ENCODE measurements at regions not wholly inside any gene's neighbourhood (a gene's known extent, or its start where the extent isn't known, plus 50 kb on each side); places are given as distances from the start of the nearest gene placed in this dataset.
"Not testable (repeated sequence)": the region's sequence is repeated elsewhere in the genome, so short reads cannot be mapped to it uniquely, and the experiment has no call there.

DNA sequence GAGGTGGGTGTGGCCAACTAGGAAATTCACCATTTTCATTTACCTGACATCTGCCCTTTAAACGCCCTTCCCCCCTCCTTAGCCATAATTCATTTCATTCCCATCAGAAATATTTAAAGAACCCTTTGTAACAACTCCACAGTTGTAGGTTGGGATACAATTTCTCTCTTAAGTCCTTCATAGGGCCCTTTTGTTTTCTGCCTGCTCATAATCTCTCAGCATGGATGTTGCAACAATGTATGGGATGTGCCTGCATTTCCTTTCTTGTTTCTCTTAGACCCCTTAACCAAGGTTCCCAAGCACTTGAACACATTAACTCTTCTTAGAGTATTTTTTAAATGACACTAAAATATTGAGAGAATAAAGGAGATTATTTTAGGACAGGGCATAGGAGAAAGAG is 51.7 kb upstream of the MYO10 start:
- TF ChIP-seq, protein P1, sequence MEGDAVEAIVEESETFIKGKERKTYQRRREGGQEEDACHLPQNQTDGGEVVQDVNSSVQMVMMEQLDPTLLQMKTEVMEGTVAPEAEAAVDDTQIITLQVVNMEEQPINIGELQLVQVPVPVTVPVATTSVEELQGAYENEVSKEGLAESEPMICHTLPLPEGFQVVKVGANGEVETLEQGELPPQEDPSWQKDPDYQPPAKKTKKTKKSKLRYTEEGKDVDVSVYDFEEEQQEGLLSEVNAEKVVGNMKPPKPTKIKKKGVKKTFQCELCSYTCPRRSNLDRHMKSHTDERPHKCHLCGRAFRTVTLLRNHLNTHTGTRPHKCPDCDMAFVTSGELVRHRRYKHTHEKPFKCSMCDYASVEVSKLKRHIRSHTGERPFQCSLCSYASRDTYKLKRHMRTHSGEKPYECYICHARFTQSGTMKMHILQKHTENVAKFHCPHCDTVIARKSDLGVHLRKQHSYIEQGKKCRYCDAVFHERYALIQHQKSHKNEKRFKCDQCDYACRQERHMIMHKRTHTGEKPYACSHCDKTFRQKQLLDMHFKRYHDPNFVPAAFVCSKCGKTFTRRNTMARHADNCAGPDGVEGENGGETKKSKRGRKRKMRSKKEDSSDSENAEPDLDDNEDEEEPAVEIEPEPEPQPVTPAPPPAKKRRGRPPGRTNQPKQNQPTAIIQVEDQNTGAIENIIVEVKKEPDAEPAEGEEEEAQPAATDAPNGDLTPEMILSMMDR (IDR thresholded peaks at IDR 0.05; ENCODE audit: extremely low read depth, insufficient read depth, missing control alignments), result no peak
- no peak for DNase-seq (ENCODE audit: low spot score)

DNA sequence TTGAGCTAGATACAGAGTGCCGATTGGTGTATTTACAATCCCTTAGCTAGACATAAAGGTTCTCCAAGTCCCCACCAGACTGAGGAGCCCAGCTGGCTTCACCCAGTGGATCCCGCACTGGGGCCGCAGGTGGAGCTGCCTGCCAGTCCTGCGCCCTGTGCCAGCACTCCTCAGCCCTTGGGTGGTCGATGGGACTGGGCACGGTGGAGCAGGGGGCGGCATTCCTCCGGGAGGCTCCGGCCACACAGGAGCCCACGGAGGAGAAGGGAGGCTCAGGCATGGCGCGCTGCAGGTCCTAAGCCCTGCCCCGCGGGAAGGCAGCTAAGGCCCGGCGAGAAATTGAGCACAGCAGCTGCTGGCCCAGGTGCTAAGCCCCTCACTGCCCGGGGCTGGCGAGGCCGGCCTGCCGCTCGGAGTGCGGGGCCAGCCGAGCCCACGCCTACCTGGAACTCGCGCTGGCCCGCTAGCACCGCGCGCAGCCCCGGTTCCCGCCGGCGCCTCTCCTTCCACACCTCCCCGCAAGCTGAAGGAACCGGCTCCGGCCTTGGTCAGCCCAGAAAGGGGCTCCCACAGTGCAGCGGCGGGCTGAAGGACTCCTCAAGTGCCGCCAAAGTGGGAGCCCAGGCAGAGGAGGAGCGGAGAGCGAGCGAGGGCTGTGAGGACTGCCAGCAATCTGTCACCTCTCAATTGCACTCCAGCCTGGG is 54.9 kb upstream of the MYO10 start:
- DNase-seq (ENCODE audit: low spot score); in situ Hi-C loops (cut with MboI; ENCODE audit: low pct_unique_long_range_greater_than_20kb, low sequenced_read_pairs, unreplicated experiment): not testable (repeated sequence)

More for the DNA sequence above, 51.7 kb upstream of the MYO10 start:
- in situ Hi-C loops (cut with MboI; ENCODE audit: low pct_unique_long_range_greater_than_20kb, low sequenced_read_pairs, unreplicated experiment), result no loop called here

DNA sequence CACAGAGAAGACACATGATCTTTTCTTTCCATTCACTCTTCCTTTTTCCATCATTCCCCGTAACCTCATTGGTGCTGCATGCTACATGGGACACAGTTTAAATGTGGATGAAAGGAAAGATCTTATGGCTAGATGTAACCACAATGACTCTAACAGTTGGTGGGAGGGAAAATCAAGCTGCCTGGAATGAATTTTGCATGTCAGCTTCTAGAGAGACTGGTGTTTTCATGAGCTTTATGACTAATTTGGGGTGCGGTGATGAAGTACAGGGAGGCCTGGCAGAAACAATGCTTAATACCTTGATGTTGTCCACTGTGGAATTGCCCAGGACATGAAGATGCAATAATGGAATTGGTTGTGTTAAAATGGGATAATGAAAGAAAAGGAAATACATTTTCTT is 55.9 kb upstream of the MYO10 start:
- in situ Hi-C loops (cut with MboI; ENCODE audit: low pct_unique_long_range_greater_than_20kb, low sequenced_read_pairs, unreplicated experiment), result no loop called here
- TF ChIP-seq, protein P1 (IDR thresholded peaks at IDR 0.05; ENCODE audit: extremely low read depth, insufficient read depth, missing control alignments), result no peak
- no peak for DNase-seq (ENCODE audit: low spot score)

DNA sequence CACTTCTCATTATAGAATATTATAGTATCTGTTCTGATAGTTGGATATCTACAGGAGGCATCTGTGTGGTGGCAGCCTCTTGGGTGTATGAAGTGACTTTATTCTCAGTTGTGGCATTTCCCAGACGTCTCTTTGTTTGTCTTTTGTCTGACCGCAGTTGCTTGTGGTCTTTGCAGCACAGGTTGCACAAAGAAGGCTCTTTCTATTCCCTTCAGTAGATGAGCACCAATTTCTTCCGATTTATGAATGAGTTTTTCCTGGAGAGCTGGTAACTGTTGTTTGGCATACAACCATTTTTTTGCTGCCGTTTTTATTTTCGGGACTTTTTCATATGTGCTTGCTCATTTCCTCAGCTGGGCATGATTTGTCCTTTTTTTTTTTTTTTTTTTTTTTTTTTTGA is 56.4 kb upstream of the MYO10 start:
- DNase-seq (ENCODE audit: low spot score), result no peak
- in situ Hi-C loops (cut with MboI; ENCODE audit: low pct_unique_long_range_greater_than_20kb, low sequenced_read_pairs, unreplicated experiment), result no loop called here
- TF ChIP-seq, protein P1 (IDR thresholded peaks at IDR 0.05; ENCODE audit: extremely low read depth, insufficient read depth, missing control alignments), result no peak

DNA sequence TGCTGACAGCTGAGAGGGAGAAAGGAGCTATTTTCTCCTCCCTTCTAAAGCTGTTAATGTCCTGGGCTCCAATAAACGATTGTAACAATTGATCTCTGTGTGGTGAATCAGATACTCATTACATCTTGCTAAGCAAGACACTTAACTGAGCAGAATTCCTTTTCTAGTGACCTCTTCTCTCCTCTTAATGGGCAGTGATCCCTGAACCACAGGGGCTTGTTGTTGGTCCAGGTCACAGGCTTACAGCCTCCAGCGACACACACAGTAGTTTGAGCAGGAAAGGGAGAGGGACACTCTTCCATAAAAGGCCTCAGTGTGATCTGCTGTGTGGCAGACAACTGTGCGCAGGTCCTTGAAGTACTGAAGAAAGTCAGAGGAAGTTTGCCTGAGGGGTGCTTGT is 58.5 kb upstream of the MYO10 start:
- no peak for DNase-seq (ENCODE audit: low spot score)
- TF ChIP-seq, protein P1 (IDR thresholded peaks at IDR 0.05; ENCODE audit: extremely low read depth, insufficient read depth, missing control alignments), result no peak
- in situ Hi-C loops (cut with MboI; ENCODE audit: low pct_unique_long_range_greater_than_20kb, low sequenced_read_pairs, unreplicated experiment), result no loop called here

DNA sequence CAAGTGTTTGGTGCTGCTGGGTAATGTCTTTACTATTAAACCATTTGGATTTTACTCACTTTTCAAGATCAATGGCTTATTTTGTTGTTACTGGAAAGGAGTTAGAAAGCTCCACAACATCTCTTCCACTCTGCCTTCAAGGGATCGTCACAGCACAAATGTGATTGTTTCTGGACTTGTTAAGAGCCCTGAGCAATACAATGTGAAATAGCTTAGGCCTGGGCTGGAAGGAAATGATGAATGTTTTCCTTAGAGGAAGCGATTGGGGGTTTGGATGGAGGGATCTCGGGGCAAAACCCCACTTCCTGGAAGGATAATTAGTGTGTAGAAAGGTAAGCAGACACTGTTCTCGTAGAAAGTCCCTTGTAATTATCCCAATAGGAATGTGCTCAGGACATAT is 59.3 kb upstream of the MYO10 start:
- DNase-seq (ENCODE audit: low spot score), result no peak
- in situ Hi-C loops (cut with MboI; ENCODE audit: low pct_unique_long_range_greater_than_20kb, low sequenced_read_pairs, unreplicated experiment), result no loop called here
- TF ChIP-seq, protein P1 (IDR thresholded peaks at IDR 0.05; ENCODE audit: extremely low read depth, insufficient read depth, missing control alignments), result no peak

DNA sequence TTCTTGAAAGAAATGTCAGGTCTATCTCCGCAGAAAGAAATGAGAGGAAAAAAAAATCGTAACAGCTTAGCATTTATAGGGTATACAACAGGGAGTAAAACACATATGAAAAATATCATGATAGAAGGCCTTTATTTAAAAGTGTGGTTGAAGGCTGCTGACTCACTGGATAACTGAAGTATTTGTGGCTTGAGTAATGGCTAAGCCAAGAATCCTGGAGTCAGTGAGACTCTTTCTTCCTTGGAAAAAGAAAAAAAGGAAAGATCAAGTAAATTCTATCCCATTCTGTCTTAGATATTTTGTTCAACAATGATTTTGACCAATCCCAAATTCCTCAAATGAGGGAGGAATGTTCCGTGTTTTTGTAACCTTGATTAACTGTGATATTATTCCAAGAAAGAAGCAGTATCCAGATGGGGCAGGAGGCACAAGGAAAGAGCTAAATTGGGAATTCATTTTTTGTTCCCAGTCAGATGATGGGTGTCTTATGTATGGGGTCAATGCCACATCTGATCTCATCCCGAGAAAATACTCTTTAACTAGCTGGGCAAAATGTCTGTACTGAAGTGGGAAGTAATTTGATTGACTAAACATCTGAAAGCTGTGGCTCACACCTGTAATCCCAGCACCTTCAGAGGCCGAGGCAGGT is 64.3 kb upstream of the MYO10 start:
- DNase-seq (ENCODE audit: low spot score), result no peak
- TF ChIP-seq, protein P1 (IDR thresholded peaks at IDR 0.05; ENCODE audit: extremely low read depth, insufficient read depth, missing control alignments), result no peak
- in situ Hi-C loops (cut with MboI; ENCODE audit: low pct_unique_long_range_greater_than_20kb, low sequenced_read_pairs, unreplicated experiment), result no loop called here
